ENCODE measurements at regions not wholly inside any gene's neighbourhood (a gene's known extent, or its start where the extent isn't known, plus 50 kb on each side); places are given as distances from the start of the nearest gene placed in this dataset.

DNA sequence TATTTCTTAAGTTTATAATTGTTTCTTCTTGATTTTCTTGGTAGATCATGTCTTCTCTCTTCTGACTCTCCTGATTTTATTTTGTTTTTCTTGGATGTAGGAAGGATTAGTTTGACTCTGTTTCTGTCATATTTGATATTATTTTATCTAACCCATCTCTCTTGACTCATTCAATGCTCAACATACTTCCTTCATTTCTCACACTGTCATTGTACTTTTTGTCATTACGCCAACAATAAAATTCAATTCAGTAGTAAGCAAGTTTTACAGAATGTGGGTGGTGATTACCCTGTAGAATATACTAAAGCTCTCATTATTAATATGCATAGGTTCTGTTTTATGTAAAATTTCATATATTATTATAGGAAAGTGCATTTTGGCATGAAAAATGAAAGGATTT, 1303.0 kb upstream of the AGA start:
- no peak overlapping the region for H3K27ac ChIP-seq (ENCODE audit: low read length)
- H3K4me3 ChIP-seq (ENCODE audit: low read length): no peak overlapping the region
- H3K9me3 ChIP-seq (ENCODE audit: insufficient read depth, low read depth, low read length): no peaks in the 10 kb centered on the region
- H3K9ac ChIP-seq (ENCODE audit: low read depth, low read length): no peak overlapping the region
- H3K36me3 ChIP-seq (ENCODE audit: insufficient read depth, low read depth, low read length): no peaks in the 10 kb centered on the region
- H3K27me3 ChIP-seq (ENCODE audit: insufficient read depth, low read length): no peaks in the 10 kb centered on the region
- H3K4me1 ChIP-seq (ENCODE audit: insufficient read depth, low read length): no peaks in the 10 kb centered on the region

DNA sequence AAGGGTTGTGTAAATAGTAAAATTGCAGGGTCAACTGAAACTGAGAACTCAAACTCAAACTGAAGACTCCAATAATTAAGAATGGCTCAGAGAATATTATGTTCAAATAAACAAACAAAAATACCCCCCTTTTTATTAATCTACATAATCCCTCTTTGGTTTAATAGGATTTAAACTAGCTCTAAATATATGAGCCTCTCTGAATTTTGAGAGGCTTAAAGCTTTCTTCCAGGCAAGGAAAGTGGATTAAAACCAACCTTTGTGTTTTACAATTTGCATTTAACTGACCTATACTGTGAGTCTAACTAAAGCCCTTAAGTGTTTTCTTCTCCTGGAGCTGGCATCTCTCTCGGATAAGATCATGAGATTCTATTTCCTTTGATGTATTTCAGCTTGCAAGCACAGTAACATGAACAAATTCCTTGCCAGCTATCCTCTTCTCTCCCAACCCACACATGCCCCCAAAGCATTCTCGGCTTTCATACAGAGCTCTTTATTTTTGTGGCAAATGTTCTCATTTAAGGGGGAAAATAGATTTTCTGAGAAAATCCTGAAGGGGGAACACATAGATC, 1310.8 kb upstream of the AGA start:
- no peak overlapping the region for H3K9ac ChIP-seq (ENCODE audit: low read depth, low read length)
- H3K27ac ChIP-seq (ENCODE audit: low read length): no peak overlapping the region
- no peaks in the 10 kb centered on the region for H3K36me3 ChIP-seq (ENCODE audit: insufficient read depth, low read depth, low read length)
- H3K4me3 ChIP-seq (ENCODE audit: low read length): no peak overlapping the region
- H3K27me3 ChIP-seq (ENCODE audit: insufficient read depth, low read length): no peaks in the 10 kb centered on the region
- H3K4me1 ChIP-seq (ENCODE audit: insufficient read depth, low read length): peaks cover 16% of the 10 kb centered on the region
- H3K9me3 ChIP-seq (ENCODE audit: insufficient read depth, low read depth, low read length): no peaks in the 10 kb centered on the region

DNA sequence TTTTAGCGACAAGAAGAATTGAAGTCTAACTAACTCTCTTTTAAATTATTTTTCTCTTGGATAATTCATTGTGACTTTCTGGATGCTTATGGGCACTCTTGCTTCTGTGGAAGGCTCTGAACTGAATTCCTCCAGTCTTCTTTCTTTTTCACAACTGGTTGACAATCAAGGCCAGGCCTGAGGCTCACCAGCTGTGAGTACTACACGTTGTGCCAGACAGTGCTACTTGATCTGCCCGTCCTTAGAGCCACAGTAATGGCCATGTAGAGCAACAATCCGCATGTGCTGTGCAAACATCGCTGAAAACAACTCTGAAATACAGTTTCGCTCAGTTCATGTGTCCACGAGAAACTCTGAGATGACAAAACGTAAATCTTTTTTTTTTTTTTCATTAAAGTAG, 1336.3 kb upstream of the AGA start:
- H3K4me1 ChIP-seq (ENCODE audit: insufficient read depth, low read length): no peaks in the 10 kb centered on the region
- no peaks in the 10 kb centered on the region for H3K27me3 ChIP-seq (ENCODE audit: insufficient read depth, low read length)
- H3K9me3 ChIP-seq (ENCODE audit: insufficient read depth, low read depth, low read length): no peaks in the 10 kb centered on the region
- no peak overlapping the region for H3K27ac ChIP-seq (ENCODE audit: low read length)
- H3K9ac ChIP-seq (ENCODE audit: low read depth, low read length): no peak overlapping the region
- no peak overlapping the region for H3K4me3 ChIP-seq (ENCODE audit: low read length)
- no peaks in the 10 kb centered on the region for H3K36me3 ChIP-seq (ENCODE audit: insufficient read depth, low read depth, low read length)

DNA sequence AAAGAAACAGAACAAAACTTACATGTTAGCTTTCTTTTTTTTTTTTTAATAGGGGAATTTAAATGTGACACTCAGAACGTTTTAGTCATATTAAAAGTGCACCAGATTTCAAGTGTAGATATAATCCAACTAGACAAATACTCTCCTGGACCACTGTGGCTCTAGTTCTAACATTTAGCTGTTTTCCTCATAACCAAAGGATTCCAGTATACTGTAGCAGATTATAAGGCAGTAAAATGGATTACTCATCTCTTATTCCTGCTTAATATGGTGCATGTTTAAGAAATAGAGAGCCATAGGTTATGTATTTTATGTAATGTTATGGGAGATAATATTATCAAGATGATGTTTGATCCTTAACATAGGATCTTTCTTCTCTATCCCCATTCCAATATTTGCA, 1339.5 kb upstream of the AGA start:
- no peaks in the 10 kb centered on the region for H3K27me3 ChIP-seq (ENCODE audit: insufficient read depth, low read length)
- no peaks in the 10 kb centered on the region for H3K4me1 ChIP-seq (ENCODE audit: insufficient read depth, low read length)
- no peaks in the 10 kb centered on the region for H3K9me3 ChIP-seq (ENCODE audit: insufficient read depth, low read depth, low read length)
- no peak overlapping the region for H3K4me3 ChIP-seq (ENCODE audit: low read length)
- H3K27ac ChIP-seq (ENCODE audit: low read length): no peak overlapping the region
- H3K36me3 ChIP-seq (ENCODE audit: insufficient read depth, low read depth, low read length): no peaks in the 10 kb centered on the region
- H3K9ac ChIP-seq (ENCODE audit: low read depth, low read length): no peak overlapping the region

DNA sequence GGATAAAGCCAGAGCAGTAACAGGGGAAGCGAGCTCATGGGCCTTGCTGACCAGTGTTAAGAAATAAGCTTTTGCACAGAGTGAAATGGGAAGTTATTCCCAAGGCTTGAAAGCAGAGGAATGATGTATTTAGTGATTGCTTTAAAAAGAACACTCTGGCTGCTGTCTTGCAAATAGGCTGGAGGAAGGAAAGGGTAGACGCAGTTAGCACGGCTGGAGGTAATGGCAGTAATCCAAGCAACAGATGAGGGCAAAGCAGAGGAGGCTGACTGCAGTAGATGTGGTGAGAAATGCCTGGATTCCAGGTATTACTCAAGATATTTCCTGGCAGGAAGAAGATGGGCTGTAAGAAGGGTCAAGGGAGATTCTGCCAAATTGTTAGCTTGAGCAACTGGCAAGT, 1342.3 kb upstream of the AGA start:
- Histone ChIP-seq H3K9ac (ENCODE audit: low read depth, low read length) (no peak overlapping the region), H3K36me3 (ENCODE audit: insufficient read depth, low read depth, low read length) (no peaks in the 10 kb centered on the region), H3K4me3 (ENCODE audit: low read length) (no peak overlapping the region), H3K4me1 (ENCODE audit: insufficient read depth, low read length) (no peaks in the 10 kb centered on the region), H3K27ac (ENCODE audit: low read length) (no peak overlapping the region), H3K27me3 (ENCODE audit: insufficient read depth, low read length) (no peaks in the 10 kb centered on the region), H3K9me3 (ENCODE audit: insufficient read depth, low read depth, low read length) (no peaks in the 10 kb centered on the region)

DNA sequence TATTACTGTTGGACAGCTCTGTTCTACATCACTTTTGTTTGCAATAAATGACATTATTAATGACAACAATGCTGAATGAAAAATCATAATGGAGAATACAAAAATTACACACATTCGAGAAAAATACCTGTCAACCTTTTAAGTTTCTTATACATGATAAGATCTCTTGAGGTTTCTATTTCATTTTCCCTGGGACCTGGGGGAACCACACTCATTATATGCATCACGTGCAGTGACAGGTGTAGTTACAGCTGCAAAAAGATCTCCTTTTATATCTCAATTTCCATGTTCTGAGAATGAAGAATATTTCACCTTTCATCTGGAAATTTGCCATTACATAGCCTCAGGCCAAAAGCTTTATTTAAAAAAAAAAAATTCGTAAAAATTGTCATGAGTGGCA, 1347.0 kb upstream of the AGA start:
- H3K9me3 ChIP-seq (ENCODE audit: insufficient read depth, low read depth, low read length): no peaks in the 10 kb centered on the region
- H3K4me1 ChIP-seq (ENCODE audit: insufficient read depth, low read length): no peaks in the 10 kb centered on the region
- H3K27me3 ChIP-seq (ENCODE audit: insufficient read depth, low read length): no peaks in the 10 kb centered on the region
- no peaks in the 10 kb centered on the region for H3K36me3 ChIP-seq (ENCODE audit: insufficient read depth, low read depth, low read length)
- no peak overlapping the region for H3K9ac ChIP-seq (ENCODE audit: low read depth, low read length)
- no peak overlapping the region for H3K4me3 ChIP-seq (ENCODE audit: low read length)
- H3K27ac ChIP-seq (ENCODE audit: low read length): no peak overlapping the region

DNA sequence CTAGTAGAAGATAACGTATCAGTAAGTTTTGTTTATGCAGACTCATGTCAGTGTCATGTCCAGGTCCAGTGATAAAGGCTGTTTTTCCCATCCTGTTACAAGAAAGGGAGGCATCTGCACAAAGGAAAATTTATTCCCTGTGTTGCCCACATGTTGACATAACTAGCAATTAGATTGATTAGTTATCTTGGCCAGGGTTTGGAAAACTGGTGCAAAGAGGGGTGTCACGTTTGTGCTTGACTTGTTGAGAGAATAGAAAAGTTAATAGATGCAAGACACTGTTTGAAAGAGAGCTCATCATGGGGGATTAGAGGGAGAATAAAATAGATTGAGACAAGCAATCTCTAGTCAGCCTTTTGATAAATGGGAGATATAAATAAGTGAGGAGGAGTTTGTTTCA, 1357.0 kb upstream of the AGA start:
- Histone ChIP-seq H3K27me3 (ENCODE audit: insufficient read depth, low read length) (no peaks in the 10 kb centered on the region), H3K9ac (ENCODE audit: low read depth, low read length) (no peak overlapping the region), H3K4me3 (ENCODE audit: low read length) (no peak overlapping the region)

DNA sequence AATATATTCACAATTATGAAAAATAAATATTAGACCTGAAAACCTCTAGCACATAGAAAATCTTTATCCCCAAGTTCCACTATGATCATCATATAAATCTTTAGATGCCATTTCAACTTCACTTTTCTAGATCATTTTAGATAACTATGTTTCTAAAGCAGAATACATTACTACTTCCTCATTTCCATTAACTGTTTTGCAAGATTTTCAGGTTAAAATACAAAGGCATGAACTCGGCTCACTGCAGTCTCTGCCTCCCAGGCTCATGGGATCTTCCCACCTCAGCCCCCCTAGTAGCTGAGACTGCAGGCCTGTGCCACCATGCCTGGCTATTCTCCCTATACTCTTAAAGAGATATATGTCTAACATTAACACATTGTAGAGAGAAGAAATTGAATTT, 1365.9 kb upstream of the AGA start:
- no peak overlapping the region for H3K9ac ChIP-seq (ENCODE audit: low read depth, low read length)
- no peaks in the 10 kb centered on the region for H3K4me1 ChIP-seq (ENCODE audit: insufficient read depth, low read length)
- H3K4me3 ChIP-seq (ENCODE audit: low read length): no peak overlapping the region
- no peaks in the 10 kb centered on the region for H3K27me3 ChIP-seq (ENCODE audit: insufficient read depth, low read length)
- H3K36me3 ChIP-seq (ENCODE audit: insufficient read depth, low read depth, low read length): no peaks in the 10 kb centered on the region
- no peak overlapping the region for H3K27ac ChIP-seq (ENCODE audit: low read length)
- H3K9me3 ChIP-seq (ENCODE audit: insufficient read depth, low read depth, low read length): no peaks in the 10 kb centered on the region

More for the DNA sequence above, 1357.0 kb upstream of the AGA start:
- Histone ChIP-seq H3K9me3 (ENCODE audit: insufficient read depth, low read depth, low read length) (no peaks in the 10 kb centered on the region), H3K36me3 (ENCODE audit: insufficient read depth, low read depth, low read length) (no peaks in the 10 kb centered on the region), H3K27ac (ENCODE audit: low read length) (no peak overlapping the region), H3K4me1 (ENCODE audit: insufficient read depth, low read length) (peaks cover 7% of the 10 kb centered on the region; the same call in 1 of the 2 replicates)

DNA sequence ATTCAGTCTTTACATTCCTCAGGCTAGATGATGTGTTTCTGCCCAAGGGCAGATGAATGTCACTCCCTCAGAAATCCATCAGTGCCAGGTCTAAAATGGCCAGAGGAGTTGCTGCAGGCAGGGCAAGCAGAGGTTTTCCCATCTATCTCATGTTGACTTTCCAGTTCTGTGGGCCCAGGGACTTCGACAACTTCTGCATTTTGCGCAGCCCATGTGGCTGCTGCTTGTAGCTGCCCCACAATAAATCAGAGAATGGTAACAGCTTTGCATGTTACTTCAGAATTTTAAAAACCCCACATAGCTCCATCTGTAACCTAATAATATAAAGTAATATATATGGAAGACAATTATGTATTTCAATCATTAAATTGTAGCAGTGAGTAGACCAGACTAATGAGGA, 1367.7 kb upstream of the AGA start:
- no peaks in the 10 kb centered on the region for H3K4me1 ChIP-seq (ENCODE audit: insufficient read depth, low read length)

DNA sequence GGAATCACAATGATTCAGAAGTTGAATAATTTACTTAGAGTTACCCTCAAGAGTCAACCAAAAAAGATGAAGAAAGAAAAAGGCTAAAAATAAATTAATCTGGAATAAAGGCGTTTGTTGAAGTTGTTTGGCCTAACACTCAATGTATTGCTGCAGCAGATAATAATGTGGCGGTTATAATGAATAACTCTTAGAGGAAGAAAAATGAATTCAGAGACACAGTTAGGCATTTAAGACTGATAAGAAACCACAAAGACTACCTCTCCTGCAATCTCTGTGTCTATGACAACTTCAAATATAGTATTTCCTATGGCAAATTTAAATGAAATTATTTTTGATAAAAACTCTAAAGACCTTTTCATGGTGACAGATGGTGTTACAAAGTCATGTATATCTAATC, 1369.1 kb upstream of the AGA start:
- no peak overlapping the region for H3K4me3 ChIP-seq (ENCODE audit: low read length)
- no peaks in the 10 kb centered on the region for H3K4me1 ChIP-seq (ENCODE audit: insufficient read depth, low read length)
- no peak overlapping the region for H3K9ac ChIP-seq (ENCODE audit: low read depth, low read length)
- no peaks in the 10 kb centered on the region for H3K9me3 ChIP-seq (ENCODE audit: insufficient read depth, low read depth, low read length)
- no peak overlapping the region for H3K27ac ChIP-seq (ENCODE audit: low read length)
- no peaks in the 10 kb centered on the region for H3K27me3 ChIP-seq (ENCODE audit: insufficient read depth, low read length)
- H3K36me3 ChIP-seq (ENCODE audit: insufficient read depth, low read depth, low read length): no peaks in the 10 kb centered on the region

More for the DNA sequence above, 1367.7 kb upstream of the AGA start:
- H3K4me3 ChIP-seq (ENCODE audit: low read length): no peak overlapping the region
- no peaks in the 10 kb centered on the region for H3K9me3 ChIP-seq (ENCODE audit: insufficient read depth, low read depth, low read length)
- H3K27ac ChIP-seq (ENCODE audit: low read length): no peak overlapping the region
- H3K27me3 ChIP-seq (ENCODE audit: insufficient read depth, low read length): no peaks in the 10 kb centered on the region
- H3K36me3 ChIP-seq (ENCODE audit: insufficient read depth, low read depth, low read length): no peaks in the 10 kb centered on the region
- no peak overlapping the region for H3K9ac ChIP-seq (ENCODE audit: low read depth, low read length)

DNA sequence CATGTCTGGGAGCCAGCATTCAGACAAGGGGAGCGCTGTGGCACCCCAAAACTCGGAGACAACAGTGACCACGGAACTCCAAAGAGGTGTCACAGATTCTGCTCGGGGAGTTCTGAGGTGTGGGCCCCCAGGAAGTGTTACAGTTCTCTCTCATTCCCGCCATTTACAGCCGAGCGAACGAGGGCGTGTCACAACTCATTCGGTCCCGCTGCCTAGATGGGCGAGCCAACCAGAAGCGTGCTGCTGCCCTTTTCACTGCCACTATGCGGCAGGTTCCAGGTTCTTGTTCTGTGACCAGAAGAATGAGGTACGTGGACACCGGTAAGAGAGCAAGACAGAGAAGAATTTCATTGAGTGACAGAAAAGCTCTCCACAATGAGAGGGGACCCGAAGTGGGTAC, 1370.6 kb upstream of the AGA start:
- Histone ChIP-seq H3K27me3 (ENCODE audit: insufficient read depth, low read length) (no peaks in the 10 kb centered on the region), H3K4me1 (ENCODE audit: insufficient read depth, low read length) (no peaks in the 10 kb centered on the region), H3K9ac (ENCODE audit: low read depth, low read length) (no peak overlapping the region), H3K4me3 (ENCODE audit: low read length) (no peak overlapping the region), H3K27ac (ENCODE audit: low read length) (no peak overlapping the region), H3K9me3 (ENCODE audit: insufficient read depth, low read depth, low read length) (no peaks in the 10 kb centered on the region), H3K36me3 (ENCODE audit: insufficient read depth, low read depth, low read length) (no peaks in the 10 kb centered on the region)

DNA sequence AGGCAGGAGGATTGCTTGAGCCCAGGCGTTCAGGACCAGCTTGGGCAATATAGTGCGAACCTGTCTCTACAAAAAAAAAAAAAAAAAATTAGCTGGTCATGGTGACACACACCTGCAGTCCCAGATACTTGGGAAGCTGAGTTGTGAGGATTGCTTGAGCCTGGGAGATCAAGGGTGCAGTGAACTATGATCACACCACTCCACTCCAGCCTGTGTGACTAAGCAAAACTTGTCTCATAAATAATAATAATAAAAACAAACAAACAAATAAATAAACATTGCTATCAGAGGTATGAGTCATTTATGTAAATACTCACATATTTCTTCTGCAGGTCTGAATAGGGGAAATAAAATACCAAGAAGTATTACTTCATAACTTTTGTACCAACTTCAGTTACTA, 1372.7 kb upstream of the AGA start:
- Histone ChIP-seq H3K4me1 (ENCODE audit: insufficient read depth, low read length) (no peaks in the 10 kb centered on the region), H3K4me3 (ENCODE audit: low read length) (no peak overlapping the region)

More for the DNA sequence above, 1372.7 kb upstream of the AGA start:
- H3K27me3 ChIP-seq (ENCODE audit: insufficient read depth, low read length): no peaks in the 10 kb centered on the region
- H3K9ac ChIP-seq (ENCODE audit: low read depth, low read length): no peak overlapping the region
- H3K27ac ChIP-seq (ENCODE audit: low read length): no peak overlapping the region
- H3K36me3 ChIP-seq (ENCODE audit: insufficient read depth, low read depth, low read length): no peaks in the 10 kb centered on the region
- no peaks in the 10 kb centered on the region for H3K9me3 ChIP-seq (ENCODE audit: insufficient read depth, low read depth, low read length)

Measured in iPS-20b (cell line).